NCI-H1436 (cell line): ENCODE measurements at regions not wholly inside any gene's neighbourhood (a gene's known extent, or its start where the extent isn't known, plus 50 kb on each side); places are given as distances from the start of the nearest gene placed in this dataset.

ENCODE experiments used
- DNase-seq: peaks from one replicate; lab custom pipeline; 2025; lab: John Stamatoyannopoulos, UW

GRCh38 chr22:49031746-49032330, 795.8 kb downstream of the BRD1 start:
- no peak for DNase-seq

GRCh38 chr22:49028111-49028510, 799.6 kb downstream of the BRD1 start:
- no peak for DNase-seq

- no peak for DNase-seq
These were observed 800.4 kb downstream of the BRD1 start for GRCh38 chr22:49027368-49027670.

- no peak for DNase-seq
These were observed 800.9 kb downstream of the BRD1 start for GRCh38 chr22:49026494-49027367.

- DNase-seq, result no peak
These were observed 801.7 kb downstream of the BRD1 start for GRCh38 chr22:49025791-49026493.

- no peak for DNase-seq
These were observed 802.8 kb downstream of the BRD1 start for GRCh38 chr22:49024775-49025440.

GRCh38 chr22:49023879-49024774, 803.5 kb downstream of the BRD1 start:
- no peak for DNase-seq

GRCh38 chr22:49023161-49023878, 804.4 kb downstream of the BRD1 start:
- DNase-seq, result no peak

GRCh38 chr22:49022816-49023160, 804.9 kb downstream of the BRD1 start:
- no peak for DNase-seq

GRCh38 chr22:49021926-49022815, 805.5 kb downstream of the BRD1 start:
- DNase-seq, result no peak

- no peak for DNase-seq
These were observed 806.3 kb downstream of the BRD1 start for GRCh38 chr22:49021131-49021925.

GRCh38 chr22:49019737-49020713, 807.6 kb downstream of the BRD1 start:
- no peak for DNase-seq

- DNase-seq, result no peak
These were observed 809.1 kb downstream of the BRD1 start for GRCh38 chr22:49018601-49019000.

GRCh38 chr22:49017482-49018329, 810.0 kb downstream of the BRD1 start:
- DNase-seq, result no peak

- no peak for DNase-seq
These were observed 810.7 kb downstream of the BRD1 start for GRCh38 chr22:49016909-49017481.
